B cell (primary cell): ENCODE measurements at regions not wholly inside any gene's neighbourhood (a gene's known extent, or its start where the extent isn't known, plus 50 kb on each side); places are given as distances from the start of the nearest gene placed in this dataset.

Experiments
- ATAC-seq: fragments of 200-7000 bp; cut with Tn5 transposase; one replicate; pipeline ENCODE4 v1.10.0; 2021; ENCODE audit warnings: low read depth, mild to moderate bottlenecking, moderate number of reproducible peaks, moderate library complexity
- CTCF ChIA-PET: fragments of 350-600 bp; sonication (Branson Sonifier 250); formaldehyde crosslinking; loops from one replicate; lab custom pipeline; 2021; ENCODE audit warnings: antibody characterized with exemption, inconsistent platforms; lab: Charles Lee
- POLR2A ChIA-PET: fragments of 350-600 bp; sonication (Branson Sonifier 250); formaldehyde crosslinking; loops from one replicate; lab custom pipeline; 2021; ENCODE audit warnings: antibody characterized with exemption; lab: Charles Lee
- DNase-seq: peaks from one replicate; pipeline ENCODE4 v3.0.0; 2013
- H2AFZ ChIP-seq: 2 replicates; pipeline ENCODE4 v1.6.1; 2012; ENCODE audit warnings: mild to moderate bottlenecking, low read depth, low read length; ENCODE audit not compliant: insufficient read depth, poor library complexity, severe bottlenecking
- H3K27ac ChIP-seq, 2 donors: 1 replicate in 1 of 2; 2 replicates in 1 of 2; pipeline ENCODE4 v1.5.1; 2012 to 2013; ENCODE audit warnings: low read length in 2 of 2, mild to moderate bottlenecking in 2 of 2, moderate library complexity in 1 of 2
- H3K27me3 ChIP-seq, 4 experiments: fragments of 200-600 bp in 1 of 4; sonication (generic) in 1 of 4; replicated peaks in 1 of 4; 1 replicate in 2 of 4; 2 replicates in 2 of 4; pipeline versions ENCODE4 v1.6.1 to v1.7.0; 2013 to 2016; ENCODE audit warnings: low read length in 3 of 4, mild to moderate bottlenecking in 2 of 4, mixed read lengths in 1 of 4, moderate library complexity in 1 of 4; ENCODE audit not compliant: insufficient read depth in 4 of 4, control insufficient read depth in 3 of 4; ENCODE audit errors: control extremely low read depth in 1 of 4
- H3K36me3 ChIP-seq, 2 experiments: replicated peaks in 1 of 2; 1 replicate in 1 of 2; 2 replicates in 1 of 2; pipeline versions ENCODE4 v1.6.1 to v1.7.1; 2013; ENCODE audit warnings: low read length in 1 of 2; ENCODE audit not compliant: insufficient read depth in 2 of 2, control insufficient read depth in 1 of 2; ENCODE audit errors: control extremely low read depth in 1 of 2, extremely low read depth in 1 of 2
- H3K4me1 ChIP-seq, 2 donors: fragments of 200-600 bp in 1 of 2; sonication (generic) in 1 of 2; 1 replicate in 1 of 2; 2 replicates in 1 of 2; pipeline versions ENCODE4 v1.5.1 to v1.6.1; 2013 to 2017; ENCODE audit warnings: low read length in 2 of 2; ENCODE audit not compliant: control insufficient read depth in 2 of 2, insufficient read depth in 2 of 2
- H3K4me2 ChIP-seq: replicated peaks from 2 replicates; pipeline ENCODE3; 2012; ENCODE audit warnings: mild to moderate bottlenecking, low read depth, low read length; ENCODE audit not compliant: poor library complexity, severe bottlenecking
- H3K4me3 ChIP-seq, 5 experiments: fragments of 200-600 bp in 1 of 5; sonication (generic) in 1 of 5; 1 replicate in 3 of 5; 2 replicates in 2 of 5; pipeline versions ENCODE4 v1.5.1 to v1.7.0; 2011 to 2016; ENCODE audit warnings: low read length in 4 of 5, mild to moderate bottlenecking in 4 of 5, low read depth in 2 of 5, control low read depth in 1 of 5, moderate library complexity in 1 of 5; ENCODE audit not compliant: insufficient read depth in 1 of 5; ENCODE audit errors: control extremely low read depth in 1 of 5, extremely low read depth in 1 of 5
- H3K79me2 ChIP-seq: fragments of 200-600 bp; sonication (generic); one replicate; pipeline ENCODE4 v1.6.0; 2016; ENCODE audit warnings: low read length; ENCODE audit not compliant: control insufficient read depth, insufficient read depth
- H3K9ac ChIP-seq: fragments of 200-600 bp; sonication (generic); 2 replicates; pipeline ENCODE4 v1.6.1; 2017; ENCODE audit warnings: mild to moderate bottlenecking, low read length, moderate library complexity
- H3K9me3 ChIP-seq, 3 donors: one replicate each; pipeline versions ENCODE4 v1.6.1 to v1.7.1; 2013; ENCODE audit warnings: low read length in 2 of 3; ENCODE audit not compliant: control insufficient read depth in 2 of 3, insufficient read depth in 1 of 3; ENCODE audit errors: control extremely low read depth in 1 of 3
- H4K20me1 ChIP-seq: 2 replicates; pipeline ENCODE4 v1.6.0; 2012; ENCODE audit warnings: mild to moderate bottlenecking, low read length; ENCODE audit not compliant: insufficient read depth, control insufficient read depth, poor library complexity, severe bottlenecking
- H3K27ac Mint-ChIP-seq: one replicate; pipeline ENCODE4 v1.8.0; 2021; ENCODE audit warnings: mixed read lengths
- H3K27me3 Mint-ChIP-seq: one replicate; pipeline ENCODE4 v1.8.0; 2021; ENCODE audit warnings: mixed read lengths
- H3K4me1 Mint-ChIP-seq: one replicate; pipeline ENCODE4 v1.8.0; 2021; ENCODE audit warnings: mixed read lengths
- H3K4me3 Mint-ChIP-seq: one replicate; pipeline ENCODE4 v1.8.0; 2021; ENCODE audit warnings: mixed read lengths
- H3K9me3 Mint-ChIP-seq: one replicate; pipeline ENCODE4 v1.8.0; 2022; ENCODE audit warnings: mixed read lengths; ENCODE audit not compliant: insufficient read depth
- EZH2 ChIP-seq: IDR thresholded peaks from 2 replicates; pipeline ENCODE4 v1.6.1; 2012; ENCODE audit warnings: borderline replicate concordance, low read depth, mild to moderate bottlenecking, moderate library complexity, low read length; ENCODE audit not compliant: insufficient read depth, poor library complexity, severe bottlenecking
- WGBS: methylation state at CpG from one replicate; pipeline ENCODE4 v1.1.5; 2013; ENCODE audit warnings: missing lambda C conversion rate; ENCODE audit not compliant: insufficient coverage; 5-methylcytosine and 5-hydroxymethylcytosine counted together
- intact Hi-C: fragments of 100-400 bp; cut with micrococcal nuclease; formaldehyde crosslinking; loops from one replicate; pipeline ENCODE4 v1.10.0; 2022
- TF ChIP-seq, protein P1 (sequence below): fragments of 200-600 bp; IDR thresholded peaks from one replicate; pipeline ENCODE4 v1.8.0; 2022; ENCODE audit warnings: antibody characterized with exemption, mild to moderate bottlenecking

DNA sequence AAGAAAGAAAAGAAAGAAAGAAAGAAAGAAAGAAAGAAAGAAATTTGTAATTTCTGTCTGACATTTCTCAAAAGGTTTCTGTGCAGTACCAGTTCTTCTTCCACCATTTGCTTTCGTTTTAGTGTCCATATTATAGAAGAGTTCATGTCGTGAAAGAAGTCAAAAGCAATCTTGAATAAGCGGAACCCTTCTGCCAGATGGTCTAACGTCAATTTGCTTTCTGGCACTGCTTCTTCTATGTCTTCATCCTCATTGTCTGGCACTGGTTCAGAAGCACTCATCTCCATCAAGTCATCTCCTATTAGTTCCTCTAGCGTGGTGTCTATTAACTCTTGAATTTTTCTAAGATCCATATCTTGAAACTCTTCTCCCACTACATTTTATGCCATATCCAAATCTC is 170.0 kb upstream of the KCTD3 start:
- no peaks in the 10 kb centered on the region for H3K36me3 ChIP-seq

DNA sequence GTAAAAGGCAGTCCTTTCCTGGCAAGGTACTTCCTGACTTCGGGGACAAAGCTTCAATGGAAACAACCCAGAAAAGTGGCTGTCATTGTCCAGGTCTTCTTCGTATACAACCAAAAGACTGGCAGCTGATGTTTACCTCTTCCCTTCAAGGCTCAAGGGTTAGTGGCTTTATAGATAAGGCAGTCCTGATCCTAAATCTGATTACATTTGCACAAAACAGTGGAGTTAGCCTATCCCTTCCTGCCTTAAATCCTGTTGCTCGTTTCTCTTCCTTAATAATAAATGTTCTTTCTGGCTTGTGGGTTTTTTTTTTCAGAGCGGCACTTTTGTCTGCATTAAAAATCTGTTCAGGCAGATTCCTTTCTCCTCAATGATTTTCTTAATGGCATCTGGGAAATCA is 169.3 kb upstream of the KCTD3 start:
- no peaks in the 10 kb centered on the region for H3K27me3 Mint-ChIP-seq
- Histone ChIP-seq H3K4me1 (no peaks in the 10 kb centered on the region), H4K20me1 (no peaks in the 10 kb centered on the region), H2AFZ (no peak overlapping the region), H3K79me2 (no peaks in the 10 kb centered on the region), H3K36me3 (no peaks in the 10 kb centered on the region), H3K9me3 (peaks cover 0 to 17% (median 0%) of the 10 kb centered on the region in 3 donors), H3K27me3 (no peaks in the 10 kb centered on the region), H3K4me3 (no peak overlapping the region), H3K9ac (no peak overlapping the region), H3K4me2 (no peak overlapping the region), H3K27ac (no peak overlapping the region)
- TF ChIP-seq EZH2, result no peak
- TF ChIP-seq, protein P1, sequence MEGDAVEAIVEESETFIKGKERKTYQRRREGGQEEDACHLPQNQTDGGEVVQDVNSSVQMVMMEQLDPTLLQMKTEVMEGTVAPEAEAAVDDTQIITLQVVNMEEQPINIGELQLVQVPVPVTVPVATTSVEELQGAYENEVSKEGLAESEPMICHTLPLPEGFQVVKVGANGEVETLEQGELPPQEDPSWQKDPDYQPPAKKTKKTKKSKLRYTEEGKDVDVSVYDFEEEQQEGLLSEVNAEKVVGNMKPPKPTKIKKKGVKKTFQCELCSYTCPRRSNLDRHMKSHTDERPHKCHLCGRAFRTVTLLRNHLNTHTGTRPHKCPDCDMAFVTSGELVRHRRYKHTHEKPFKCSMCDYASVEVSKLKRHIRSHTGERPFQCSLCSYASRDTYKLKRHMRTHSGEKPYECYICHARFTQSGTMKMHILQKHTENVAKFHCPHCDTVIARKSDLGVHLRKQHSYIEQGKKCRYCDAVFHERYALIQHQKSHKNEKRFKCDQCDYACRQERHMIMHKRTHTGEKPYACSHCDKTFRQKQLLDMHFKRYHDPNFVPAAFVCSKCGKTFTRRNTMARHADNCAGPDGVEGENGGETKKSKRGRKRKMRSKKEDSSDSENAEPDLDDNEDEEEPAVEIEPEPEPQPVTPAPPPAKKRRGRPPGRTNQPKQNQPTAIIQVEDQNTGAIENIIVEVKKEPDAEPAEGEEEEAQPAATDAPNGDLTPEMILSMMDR, result no peak
- H3K4me1 Mint-ChIP-seq, result no peaks in the 10 kb centered on the region
- H3K27ac Mint-ChIP-seq, result no peak overlapping the region
- 17% methylated on average over 1 of the region's 4 CpGs for WGBS
- H3K9me3 Mint-ChIP-seq, result peaks cover 6% of the 10 kb centered on the region
- no peak overlapping the region for H3K4me3 Mint-ChIP-seq
- POLR2A ChIA-PET, result no interaction called here
- intact Hi-C loops, result no loop called here
- ATAC-seq (no peak), DNase-seq (no peak)
- CTCF ChIA-PET, result no interaction called here

More for the DNA sequence above, 170.0 kb upstream of the KCTD3 start:
- Mint-ChIP-seq H3K9me3 (peaks cover 10% of the 10 kb centered on the region), H3K4me1 (no peaks in the 10 kb centered on the region), H3K4me3 (no peak overlapping the region), H3K27ac (no peak overlapping the region), H3K27me3 (no peaks in the 10 kb centered on the region)
- H3K79me2 ChIP-seq, result no peaks in the 10 kb centered on the region
- no peak overlapping the region for H3K4me3 ChIP-seq
- H3K27me3 ChIP-seq, result no peaks in the 10 kb centered on the region
- no peaks in the 10 kb centered on the region for H3K4me1 ChIP-seq
- no peak overlapping the region for H3K27ac ChIP-seq
- no peaks in the 10 kb centered on the region for H4K20me1 ChIP-seq
- POLR2A ChIA-PET, result no interaction called here
- H3K4me2 ChIP-seq, result no peak overlapping the region
- no peak for TF ChIP-seq EZH2
- TF ChIP-seq, protein P1, result no peak
- WGBS, result 87% methylated on average over 5 of the region's 5 CpGs
- no peak overlapping the region for H3K9ac ChIP-seq
- CTCF ChIA-PET, result no interaction called here
- DNase-seq, result no peak
- peaks cover 0 to 17% (median 0%) of the 10 kb centered on the region in 3 donors for H3K9me3 ChIP-seq
- intact Hi-C loops, result no loop called here
- no peak overlapping the region for H2AFZ ChIP-seq
- no peak for ATAC-seq
